ENCODE measurements at regions not wholly inside any gene's neighbourhood (a gene's known extent, or its start where the extent isn't known, plus 50 kb on each side); places are given as distances from the start of the nearest gene placed in this dataset.

- no peak for TF ChIP-seq CTCF (IDR thresholded peaks at IDR 0.05)
- no peak for TF ChIP-seq POLR2A (IDR thresholded peaks at IDR 0.05)
These were observed 700.3 kb upstream of the TYRP1 start for GRCh38 chr9:11992866-11993265.

All from heart left ventricle (tissue), 13 donors.